ENCODE measurements at regions not wholly inside any gene's neighbourhood (a gene's known extent, or its start where the extent isn't known, plus 50 kb on each side); places are given as distances from the start of the nearest gene placed in this dataset.

DNA sequence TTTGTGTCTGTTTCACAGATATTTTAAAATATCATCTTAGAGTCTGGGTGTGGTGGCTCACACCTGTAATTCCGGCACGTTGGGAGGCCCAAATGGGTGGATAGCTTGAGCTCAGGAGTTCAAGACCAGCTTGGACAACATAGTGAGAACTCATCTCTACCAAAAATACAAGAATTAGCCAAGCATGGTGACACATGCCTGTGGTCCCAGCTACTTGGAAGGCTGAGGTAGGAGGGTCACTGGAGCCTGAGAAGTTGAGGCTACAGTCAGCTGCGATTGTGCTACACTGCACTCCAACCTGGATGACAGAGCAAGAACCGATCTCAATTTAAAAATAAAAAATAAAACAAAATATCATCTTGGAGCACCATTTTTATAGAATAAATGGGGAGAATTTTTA lies 1247.6 kb upstream of the MIR17HG start:
- H3K4me1 Mint-ChIP-seq (ENCODE audit: low read depth, unreplicated experiment) = no peaks in the 10 kb centered on the region
- no peak overlapping the region for H3K4me3 Mint-ChIP-seq (ENCODE audit: unreplicated experiment)
- peaks cover 1% of the 10 kb centered on the region for H3K27me3 Mint-ChIP-seq (ENCODE audit: unreplicated experiment)
- TF ChIP-seq CTCF (IDR thresholded peaks at IDR 0.05; ENCODE audit: partially characterized antibody, unreplicated experiment) = no peak
- no peaks in the 10 kb centered on the region for H3K36me3 Mint-ChIP-seq (ENCODE audit: unreplicated experiment)
- no peak for DNase-seq
- peaks cover 9% of the 10 kb centered on the region for H3K9me3 Mint-ChIP-seq (ENCODE audit: unreplicated experiment)
- no peak overlapping the region for H3K27ac Mint-ChIP-seq (ENCODE audit: unreplicated experiment)

DNA sequence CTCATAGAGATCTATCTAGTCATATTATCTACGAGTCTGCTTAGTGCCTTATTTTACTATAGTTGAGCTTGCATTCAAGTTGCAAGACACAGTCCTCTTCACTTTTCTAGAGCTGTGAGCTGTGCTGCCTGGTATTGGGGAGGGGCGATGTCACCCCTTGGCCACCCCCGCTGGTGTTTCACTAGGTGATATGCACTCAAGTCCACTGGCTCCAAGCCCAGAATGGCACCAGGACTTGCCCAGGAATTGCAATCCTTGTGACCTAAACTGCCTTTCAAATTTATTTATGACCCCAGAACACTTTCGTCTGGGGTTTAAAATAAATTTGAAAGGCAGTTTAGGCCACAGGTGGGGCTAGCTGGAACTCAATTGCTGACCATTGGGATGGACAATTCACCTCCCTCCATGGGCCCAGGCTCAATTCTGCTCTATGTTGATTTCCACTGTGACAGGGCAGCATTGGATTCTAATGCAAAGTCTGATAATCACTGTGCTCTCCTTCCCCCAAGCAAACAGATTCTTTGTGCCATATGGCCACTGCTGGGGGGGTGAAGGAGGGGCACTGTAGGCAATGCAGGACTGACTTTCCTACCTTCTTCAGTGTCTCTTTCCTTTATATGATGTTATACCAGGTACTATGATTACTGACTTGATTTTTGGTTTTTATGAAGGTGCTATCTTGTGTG lies 1244.2 kb upstream of the MIR17HG start:
- Mint-ChIP-seq H3K27ac (ENCODE audit: unreplicated experiment) (no peak overlapping the region), H3K36me3 (ENCODE audit: unreplicated experiment) (peaks cover 7% of the 10 kb centered on the region)
- TF ChIP-seq CTCF (IDR thresholded peaks at IDR 0.05; ENCODE audit: partially characterized antibody, unreplicated experiment) = no peak

GRCh38 chr13:90104764-90105163 lies 1242.7 kb upstream of the MIR17HG start:
- peaks cover 1% of the 10 kb centered on the region for H3K27me3 Mint-ChIP-seq (ENCODE audit: unreplicated experiment)
- no peak overlapping the region for H3K4me3 Mint-ChIP-seq (ENCODE audit: unreplicated experiment)
- H3K36me3 Mint-ChIP-seq (ENCODE audit: unreplicated experiment) = peaks cover 7% of the 10 kb centered on the region
- no peak overlapping the region for H3K27ac Mint-ChIP-seq (ENCODE audit: unreplicated experiment)
- no peaks in the 10 kb centered on the region for H3K4me1 Mint-ChIP-seq (ENCODE audit: low read depth, unreplicated experiment)
- DNase-seq = no peak
- H3K9me3 Mint-ChIP-seq (ENCODE audit: unreplicated experiment) = peaks cover 7% of the 10 kb centered on the region
- no peak for TF ChIP-seq CTCF (IDR thresholded peaks at IDR 0.05; ENCODE audit: partially characterized antibody, unreplicated experiment)

More for the DNA sequence above, 1244.2 kb upstream of the MIR17HG start:
- peaks cover 7% of the 10 kb centered on the region for H3K9me3 Mint-ChIP-seq (ENCODE audit: unreplicated experiment)
- H3K27me3 Mint-ChIP-seq (ENCODE audit: unreplicated experiment) = peaks cover 1% of the 10 kb centered on the region
- H3K4me1 Mint-ChIP-seq (ENCODE audit: low read depth, unreplicated experiment) = no peaks in the 10 kb centered on the region
- H3K4me3 Mint-ChIP-seq (ENCODE audit: unreplicated experiment) = no peak overlapping the region
- DNase-seq = no peak

DNA sequence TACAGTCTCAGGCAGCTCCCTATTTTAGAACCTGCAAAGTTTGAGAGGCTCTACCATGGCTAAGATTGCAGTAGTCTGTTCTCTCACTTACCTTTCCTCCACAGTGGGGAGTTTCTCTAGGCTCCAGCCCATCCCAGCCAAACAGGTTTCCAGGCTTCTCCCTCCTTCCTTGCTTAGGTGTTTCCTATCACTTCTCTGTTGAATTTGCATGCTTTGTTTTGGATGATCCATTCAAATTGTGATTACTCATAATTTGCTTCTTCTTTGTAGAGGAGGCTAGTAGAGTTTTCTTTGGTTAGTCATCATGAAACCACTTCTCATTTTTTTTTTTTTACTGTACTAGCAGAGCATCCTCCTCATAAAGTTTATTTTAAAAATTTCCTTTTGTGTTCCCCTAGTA lies 1242.2 kb upstream of the MIR17HG start:
- Mint-ChIP-seq H3K4me1 (ENCODE audit: low read depth, unreplicated experiment) (no peaks in the 10 kb centered on the region), H3K27ac (ENCODE audit: unreplicated experiment) (no peak overlapping the region), H3K36me3 (ENCODE audit: unreplicated experiment) (peaks cover 7% of the 10 kb centered on the region), H3K27me3 (ENCODE audit: unreplicated experiment) (peaks cover 1% of the 10 kb centered on the region), H3K9me3 (ENCODE audit: unreplicated experiment) (peaks cover 7% of the 10 kb centered on the region), H3K4me3 (ENCODE audit: unreplicated experiment) (no peak overlapping the region)
- TF ChIP-seq CTCF (IDR thresholded peaks at IDR 0.05; ENCODE audit: partially characterized antibody, unreplicated experiment) = no peak
- DNase-seq = no peak

DNA sequence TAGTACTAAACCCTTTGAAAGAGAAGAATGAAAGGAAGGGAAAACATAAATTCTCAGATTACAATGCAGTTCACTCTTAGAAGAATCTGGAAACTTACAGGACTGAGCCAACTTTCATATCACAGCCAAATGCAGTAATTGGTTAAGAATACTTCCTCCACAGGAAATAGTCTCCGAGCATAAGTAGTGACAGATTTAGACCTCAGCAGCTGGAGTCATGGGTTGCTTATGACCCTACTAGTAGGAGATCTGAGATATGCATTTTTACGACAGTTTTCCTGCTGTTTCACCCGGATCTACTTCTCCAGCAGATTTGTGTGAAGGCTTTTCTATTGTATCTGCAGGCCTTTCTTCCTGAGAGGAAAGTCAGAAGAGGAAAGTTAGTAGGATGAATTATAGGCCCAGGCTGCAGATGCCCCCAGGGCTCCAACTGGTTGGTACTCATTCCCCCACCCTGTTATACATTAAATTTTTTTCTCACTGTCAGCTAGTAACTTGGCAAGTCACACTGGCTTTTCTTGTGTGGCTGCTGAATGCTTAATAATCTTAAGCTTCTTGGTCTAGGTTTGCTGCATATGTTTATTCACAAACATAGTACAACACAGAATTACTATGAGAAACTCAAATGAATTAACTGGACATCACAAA lies 1241.5 kb upstream of the MIR17HG start:
- H3K4me1 Mint-ChIP-seq (ENCODE audit: low read depth, unreplicated experiment) = no peaks in the 10 kb centered on the region
- peaks cover 1% of the 10 kb centered on the region for H3K27me3 Mint-ChIP-seq (ENCODE audit: unreplicated experiment)
- H3K36me3 Mint-ChIP-seq (ENCODE audit: unreplicated experiment) = peaks cover 7% of the 10 kb centered on the region
- H3K9me3 Mint-ChIP-seq (ENCODE audit: unreplicated experiment) = peaks cover 7% of the 10 kb centered on the region
- TF ChIP-seq CTCF (IDR thresholded peaks at IDR 0.05; ENCODE audit: partially characterized antibody, unreplicated experiment) = no peak
- H3K27ac Mint-ChIP-seq (ENCODE audit: unreplicated experiment) = no peak overlapping the region
- H3K4me3 Mint-ChIP-seq (ENCODE audit: unreplicated experiment) = no peak overlapping the region
- DNase-seq = no peak
